HCT116 (cell line): ENCODE measurements at regions not wholly inside any gene's neighbourhood (a gene's known extent, or its start where the extent isn't known, plus 50 kb on each side); places are given as distances from the start of the nearest gene placed in this dataset.

ENCODE experiments used
- ATAC-seq: fragments of 200-7000 bp; cut with Tn5 transposase; 2 replicates; pipeline ENCODE4 v1.9.1; 2020; ENCODE audit warnings: mild to moderate bottlenecking, moderate library complexity
- BruUV-seq: library from RNA; stranded (reverse); fragments of 400-500 nt; replicated peaks from 2 replicates; lab custom pipeline; 2021; lab: Mats Ljungman, UMichigan
- CTCF ChIA-PET: fragments of 300-600 bp; sonication (Branson Sonifier 250); formaldehyde crosslinking; loops from one replicate; lab custom pipeline; 2021; ENCODE audit warnings: antibody characterized with exemption; lab: Charles Lee
- POLR2A ChIA-PET: fragments of 300-600, 350-600 bp; sonication (Branson Sonifier 250); formaldehyde crosslinking; loops from one replicate; lab custom pipeline; 2021; ENCODE audit warnings: antibody characterized with exemption; lab: Charles Lee
- RAD21 ChIA-PET, 2 experiments: fragments of 300-600 bp; sonication (Branson Sonifier 250); formaldehyde crosslinking; loops; one replicate each; lab custom pipeline; 2023; ENCODE audit warnings: low total read pairs in 2 of 2; ENCODE audit not compliant: uncharacterized antibody in 2 of 2, unreplicated experiment in 2 of 2, low non-redundant PET in 1 of 2; lab: Charles Lee
- DNase-seq: peaks from one replicate; pipeline ENCODE4 v3.0.0-alpha.2; 2010; ENCODE audit warnings: low read depth, low spot score
- H2AFZ ChIP-seq: fragments of 200-600 bp; shearing (Covaris generic), sonication (generic); 2 replicates; pipeline ENCODE4 v1.6.1; 2017; ENCODE audit warnings: low read depth, mixed run types, mixed read lengths, antibody characterized with exemption, low read length; ENCODE audit not compliant: poor library complexity, severe bottlenecking
- H3K27ac ChIP-seq: 2 replicates; pipeline ENCODE4 v1.5.1; 2012; ENCODE audit warnings: low read depth, low read length
- H3K27me3 ChIP-seq: fragments of 200-600 bp; sonication (generic); 2 replicates; pipeline ENCODE4 v1.6.1; 2016; ENCODE audit warnings: mixed run types, low read length, mixed read lengths; ENCODE audit not compliant: insufficient read depth
- H3K36me3 ChIP-seq, 2 experiments: fragments of 200-500 bp in 1 of 2; fragments of 200-600 bp in 1 of 2; sonication (Bioruptor generic) in 1 of 2; sonication (generic) in 1 of 2; 2 replicates each; pipeline versions ENCODE4 v1.5.1 to v1.6.1; 2014 to 2016; ENCODE audit warnings: low read length in 2 of 2, inconsistent platforms in 1 of 2, mixed read lengths in 1 of 2, mixed run types in 1 of 2; ENCODE audit not compliant: insufficient read depth in 2 of 2, control insufficient read depth in 1 of 2
- H3K4me1 ChIP-seq, 2 experiments: fragments of 200-600 bp in 1 of 2; sonication (generic) in 1 of 2; 2 replicates each; pipeline versions ENCODE4 v1.5.1 to v1.6.1; 2012 to 2017; ENCODE audit warnings: low read length in 2 of 2, inconsistent platforms in 1 of 2, mild to moderate bottlenecking in 1 of 2, mixed read lengths in 1 of 2, mixed run types in 1 of 2, moderate library complexity in 1 of 2; ENCODE audit not compliant: insufficient read depth in 2 of 2, control insufficient read depth in 1 of 2
- H3K4me2 ChIP-seq: fragments of 200-600 bp; sonication (generic); 2 replicates; pipeline ENCODE4 v1.6.1; 2017; ENCODE audit warnings: mixed run types, low read length, mixed read lengths
- H3K4me3 ChIP-seq, 2 experiments: fragments of 200-600 bp in 1 of 2; sonication (generic) in 1 of 2; replicated peaks in 1 of 2; 2 replicates each; pipeline ENCODE4 v1.5.1; 2011 to 2016; ENCODE audit warnings: low read length in 2 of 2, control low read depth in 1 of 2, low read depth in 1 of 2, mild to moderate bottlenecking in 1 of 2, mixed read lengths in 1 of 2, mixed run types in 1 of 2
- H3K79me2 ChIP-seq: fragments of 200-600 bp; sonication (generic); 2 replicates; pipeline ENCODE4 v1.6.1; 2017; ENCODE audit warnings: mild to moderate bottlenecking, mixed run types, low read length, moderate library complexity, mixed read lengths; ENCODE audit not compliant: insufficient read depth
- H3K9ac ChIP-seq: fragments of 200-600 bp; sonication (generic); 2 replicates; pipeline ENCODE4 v1.6.1; 2016; ENCODE audit warnings: low read length, mixed read lengths
- H3K9me2 ChIP-seq: fragments of 200-600 bp; sonication (generic), shearing (Covaris generic); 2 replicates; pipeline ENCODE4 v1.6.1; 2017; ENCODE audit warnings: mixed run types, mild to moderate bottlenecking, moderate library complexity; ENCODE audit not compliant: insufficient read depth
- H3K9me3 ChIP-seq, 2 experiments: fragments of 200-500 bp in 1 of 2; fragments of 200-600 bp in 1 of 2; sonication (Bioruptor generic) in 1 of 2; sonication (generic) in 1 of 2; 2 replicates each; pipeline ENCODE4 v1.6.1; 2014 to 2017; ENCODE audit warnings: low read length in 2 of 2, mixed read lengths in 2 of 2, inconsistent platforms in 1 of 2, low read depth in 1 of 2, mild to moderate bottlenecking in 1 of 2, mixed run types in 1 of 2, moderate library complexity in 1 of 2; ENCODE audit not compliant: control insufficient read depth in 1 of 2, insufficient read depth in 1 of 2
- H4K20me1 ChIP-seq: fragments of 200-600 bp; sonication (generic), shearing (Covaris generic); 2 replicates; pipeline ENCODE4 v1.6.1; 2017; ENCODE audit warnings: mixed run types, mild to moderate bottlenecking, moderate library complexity; ENCODE audit not compliant: insufficient read depth
- ATF3 ChIP-seq: IDR thresholded peaks from 2 replicates; pipeline ENCODE4 v1.6.1; 2012
- CEBPB ChIP-seq: IDR thresholded peaks from 2 replicates; pipeline ENCODE4 v1.6.1; 2012; ENCODE audit warnings: low read depth
- EZH2phosphoT487 ChIP-seq: fragments of 200-600 bp; IDR thresholded peaks from 2 replicates; pipeline ENCODE4 v1.6.1; 2018; ENCODE audit warnings: antibody characterized with exemption, borderline replicate concordance
- JUND ChIP-seq: IDR thresholded peaks from 2 replicates; pipeline ENCODE4 v1.6.1; 2012
- POLR2A ChIP-seq: IDR thresholded peaks from 2 replicates; pipeline ENCODE4 v1.7.0; 2011; ENCODE audit warnings: borderline replicate concordance; ENCODE audit not compliant: insufficient read depth, insufficient read length; ENCODE audit errors: extremely low read depth
- POLR2AphosphoS5 ChIP-seq: IDR thresholded peaks from 2 replicates; pipeline ENCODE4 v1.6.1; 2011; ENCODE audit warnings: mild to moderate bottlenecking, low read depth, low read length, moderate library complexity
- RAD21 ChIP-seq: IDR thresholded peaks from 2 replicates; pipeline ENCODE4 v1.6.1; 2012; ENCODE audit warnings: low read depth, mild to moderate bottlenecking
- REST ChIP-seq: IDR thresholded peaks from 2 replicates; pipeline ENCODE4 v1.6.1; 2012; ENCODE audit warnings: low read depth
- SRF ChIP-seq: IDR thresholded peaks from 2 replicates; pipeline ENCODE4 v1.6.1; 2012; ENCODE audit warnings: low read depth
- intact Hi-C: fragments of 100-400 bp; cut with micrococcal nuclease; formaldehyde crosslinking; loops from 2 replicates; pipeline ENCODE4 v1.10.0; 2022

GRCh38 chrX:15073313-15073712, 196.6 kb downstream of the ASB9 start:
- H3K79me2 ChIP-seq: no peaks in the 10 kb centered on the region
- no peak overlapping the region for H3K27ac ChIP-seq
- H3K9me2 ChIP-seq: no peaks in the 10 kb centered on the region
- no peak overlapping the region for H3K4me3 ChIP-seq
- no peak overlapping the region for H3K9ac ChIP-seq
- CTCF ChIA-PET: no interaction called here
- H3K27me3 ChIP-seq: no peaks in the 10 kb centered on the region
- no peaks in the 10 kb centered on the region for H3K4me1 ChIP-seq
- DNase-seq (no peak), ATAC-seq (no peak)
- H3K9me3 ChIP-seq: no peaks in the 10 kb centered on the region
- H3K4me2 ChIP-seq: no peak overlapping the region
- RAD21 ChIA-PET: no interaction called here
- POLR2A ChIA-PET: no interaction called here
- intact Hi-C loops: no loop called here
- H4K20me1 ChIP-seq: no peaks in the 10 kb centered on the region
- H2AFZ ChIP-seq: no peak overlapping the region
- no peak for TF ChIP-seq JUND
- no peak for TF ChIP-seq REST
- no peak for TF ChIP-seq ATF3
- no peak for TF ChIP-seq POLR2AphosphoS5
- no peak for TF ChIP-seq SRF
- TF ChIP-seq POLR2A: no peak
- TF ChIP-seq EZH2phosphoT487: no peak
- no peak for TF ChIP-seq RAD21
- no peak for TF ChIP-seq CEBPB
- H3K36me3 ChIP-seq: no peaks in the 10 kb centered on the region
- no TSS peak for BruUV-seq
